GM19025 (cell line): ENCODE measurements at regions not wholly inside any gene's neighbourhood (a gene's known extent, or its start where the extent isn't known, plus 50 kb on each side); places are given as distances from the start of the nearest gene placed in this dataset.
"Not testable (repeated sequence)": the region's sequence is repeated elsewhere in the genome, so short reads cannot be mapped to it uniquely, and the experiment has no call there.

Experiments used
- ATAC-seq: cut with Tn5 transposase; IDR thresholded peaks from one replicate; pipeline ENCODE4 v1.9.1; 2021; ENCODE audit warnings: mild to moderate bottlenecking, low read depth, moderate library complexity; ENCODE audit not compliant: unreplicated experiment

- no peak for ATAC-seq
Observed at GRCh38 chr10:8278099-8278498, 223.6 kb downstream of the GATA3 start.

- ATAC-seq, result no peak
Observed at GRCh38 chr10:8279598-8279997, 225.1 kb downstream of the GATA3 start.

GRCh38 chr10:8280946-8281345 is 226.5 kb downstream of the GATA3 start:
- ATAC-seq, result no peak

- no peak for ATAC-seq
Observed at GRCh38 chr10:8282340-8282739, 227.9 kb downstream of the GATA3 start.

- ATAC-seq, result no peak
Observed at GRCh38 chr10:8283166-8283905, 228.8 kb downstream of the GATA3 start.

- ATAC-seq, result no peak
Observed at GRCh38 chr10:8283986-8284385, 229.5 kb downstream of the GATA3 start.

- not testable (repeated sequence) for ATAC-seq
Observed at GRCh38 chr10:8285970-8286369, 231.5 kb downstream of the GATA3 start.

- no peak for ATAC-seq
Observed at GRCh38 chr10:8288600-8288999, 234.1 kb downstream of the GATA3 start.

GRCh38 chr10:8289186-8289924 is 234.9 kb downstream of the GATA3 start:
- ATAC-seq, result no peak

- ATAC-seq, result no peak
Observed at GRCh38 chr10:8294779-8295178, 240.3 kb downstream of the GATA3 start.

- no peak for ATAC-seq
Observed at GRCh38 chr10:8295311-8295710, 240.8 kb downstream of the GATA3 start.

- ATAC-seq, result no peak
Observed at GRCh38 chr10:8296090-8296733, 241.7 kb downstream of the GATA3 start.

GRCh38 chr10:8296734-8297101 is 242.2 kb downstream of the GATA3 start:
- ATAC-seq, result no peak

GRCh38 chr10:8297107-8297506 is 242.6 kb downstream of the GATA3 start:
- no peak for ATAC-seq

- no peak for ATAC-seq
Observed at GRCh38 chr10:8297959-8298358, 243.5 kb downstream of the GATA3 start.

GRCh38 chr10:8298896-8299570 is 244.5 kb downstream of the GATA3 start:
- no peak for ATAC-seq

GRCh38 chr10:8300925-8301324 is 246.4 kb downstream of the GATA3 start:
- ATAC-seq, result no peak

GRCh38 chr10:8301333-8301732 is 246.8 kb downstream of the GATA3 start:
- ATAC-seq, result no peak

GRCh38 chr10:8301831-8302230 is 247.3 kb downstream of the GATA3 start:
- ATAC-seq, result no peak

- no peak for ATAC-seq
Observed at GRCh38 chr10:8302565-8302964, 248.1 kb downstream of the GATA3 start.

- ATAC-seq, result no peak
Observed at GRCh38 chr10:8304861-8305260, 250.4 kb downstream of the GATA3 start.
